DND-41 (cell line): ENCODE measurements at regions not wholly inside any gene's neighbourhood (a gene's known extent, or its start where the extent isn't known, plus 50 kb on each side); places are given as distances from the start of the nearest gene placed in this dataset.

Experiments used
- CTCF ChIP-seq: IDR thresholded peaks from 2 replicates; pipeline ENCODE4 v1.5.1; 2012; ENCODE audit warnings: borderline replicate concordance, low read length, moderate library complexity, mild to moderate bottlenecking; ENCODE audit not compliant: poor library complexity, severe bottlenecking; ENCODE audit errors: extremely low read depth
- EZH2 ChIP-seq: IDR thresholded peaks from 3 replicates; pipeline ENCODE4 v1.6.1; 2012; ENCODE audit warnings: borderline replicate concordance, low read depth, mild to moderate bottlenecking, moderate library complexity, low read length, inconsistent platforms; ENCODE audit not compliant: severe bottlenecking

DNA sequence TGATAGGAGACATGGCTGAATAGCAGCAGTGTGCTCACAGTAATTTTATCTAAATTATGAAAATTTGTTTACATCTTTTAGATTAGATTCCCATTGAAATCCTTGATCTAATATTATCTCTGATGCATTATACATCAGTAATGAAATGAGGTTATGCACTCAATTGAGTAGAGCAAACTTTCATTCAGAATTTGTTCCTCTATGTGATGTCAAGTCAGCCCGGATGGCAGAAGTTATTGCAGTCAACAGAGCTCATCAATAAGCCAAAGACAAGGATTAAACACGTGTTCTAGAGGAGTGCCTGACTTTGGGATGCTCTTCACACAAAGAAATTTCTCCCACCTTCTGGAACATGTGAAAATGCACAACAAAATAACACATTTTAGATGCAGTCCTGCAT, 688.8 kb downstream of the TMEM121 start:
- no peak for TF ChIP-seq CTCF
- no peak for TF ChIP-seq EZH2
